NCI-H446 treated with DMSO at 0.1 percent for 48 hours (cell line): ENCODE measurements at regions not wholly inside any gene's neighbourhood (a gene's known extent, or its start where the extent isn't known, plus 50 kb on each side); places are given as distances from the start of the nearest gene placed in this dataset.

Experiments used
- DNase-seq: peaks from one replicate; lab custom pipeline; 2025; lab: John Stamatoyannopoulos, UW

DNA sequence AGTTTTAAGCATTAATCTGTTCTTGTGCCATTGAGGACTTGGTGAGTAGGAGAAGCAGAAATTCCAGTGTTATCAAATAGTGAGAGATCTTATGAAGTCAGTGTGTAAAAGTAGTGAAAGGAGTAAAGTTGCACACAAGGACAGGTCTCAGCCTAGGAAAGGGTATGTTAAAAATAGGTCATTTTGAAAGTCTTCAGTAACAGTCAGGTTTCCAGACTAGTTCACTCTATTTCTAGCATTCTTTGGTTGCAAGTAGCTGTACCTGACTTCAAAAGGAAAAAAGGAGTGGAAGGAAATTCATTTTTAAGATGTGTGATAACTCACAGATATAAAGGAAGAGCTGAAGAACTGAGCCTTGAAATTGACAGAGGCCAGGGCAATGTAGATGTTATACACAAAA is 250.1 kb upstream of the SATB1 start:
- DNase-seq, result no peak

DNA sequence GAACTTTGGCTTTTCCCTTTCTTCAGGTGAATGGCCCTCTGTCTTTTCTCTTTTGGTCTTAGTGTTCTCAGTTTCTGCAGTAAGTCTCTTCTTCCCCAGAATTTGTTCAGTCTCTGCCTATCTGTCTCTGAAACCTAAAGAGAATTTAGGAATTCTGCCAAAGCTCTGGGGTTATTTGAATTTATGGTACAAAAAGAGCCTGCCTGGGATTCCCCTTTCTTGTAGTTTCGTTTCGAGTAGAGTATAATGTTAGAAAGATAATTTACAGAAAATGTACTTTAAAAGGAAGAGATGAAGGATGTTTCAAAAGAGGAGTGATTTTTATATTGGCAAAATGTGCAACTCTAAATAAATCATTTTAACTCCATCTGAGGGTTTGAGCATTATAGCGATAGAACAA is 247.4 kb upstream of the SATB1 start:
- no peak for DNase-seq

DNA sequence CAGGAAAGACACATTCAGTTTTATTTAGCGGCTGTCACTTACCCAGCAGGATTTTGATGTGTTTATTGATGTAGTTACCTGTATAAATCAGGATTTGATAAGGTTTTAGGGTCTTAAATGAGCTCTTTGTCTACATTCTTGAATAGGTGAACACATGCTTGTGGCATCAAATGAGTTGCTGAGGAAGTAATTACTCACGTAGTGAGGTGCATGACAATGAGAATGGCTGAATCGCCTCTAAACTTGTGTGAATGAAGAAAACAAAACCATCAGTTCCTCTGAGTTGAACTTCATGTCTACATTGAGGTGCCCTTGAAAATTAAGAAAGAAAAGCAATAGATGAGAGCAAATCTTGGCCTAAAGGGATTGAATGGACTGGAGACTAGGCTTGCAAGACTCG is 245.6 kb upstream of the SATB1 start:
- no peak for DNase-seq

DNA sequence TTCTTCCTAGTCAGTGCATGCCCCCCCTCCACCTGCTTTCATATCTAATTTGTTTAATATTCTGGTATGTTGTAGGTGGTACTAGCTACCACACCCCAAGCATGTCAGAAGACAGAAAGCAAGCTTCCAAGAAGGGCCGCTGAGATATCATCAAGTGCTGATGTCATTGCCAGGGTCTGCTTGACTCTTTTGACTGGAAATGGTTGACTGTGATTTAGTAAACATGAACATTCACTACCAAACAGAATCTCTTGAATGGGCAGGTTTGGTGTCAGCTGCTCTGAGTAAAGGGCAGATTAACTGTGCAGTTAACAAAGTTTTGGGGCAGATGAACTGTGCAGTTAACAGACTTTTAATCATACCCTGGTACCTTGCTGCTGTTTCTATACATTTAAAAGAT is 244.2 kb upstream of the SATB1 start:
- DNase-seq, result no peak

DNA sequence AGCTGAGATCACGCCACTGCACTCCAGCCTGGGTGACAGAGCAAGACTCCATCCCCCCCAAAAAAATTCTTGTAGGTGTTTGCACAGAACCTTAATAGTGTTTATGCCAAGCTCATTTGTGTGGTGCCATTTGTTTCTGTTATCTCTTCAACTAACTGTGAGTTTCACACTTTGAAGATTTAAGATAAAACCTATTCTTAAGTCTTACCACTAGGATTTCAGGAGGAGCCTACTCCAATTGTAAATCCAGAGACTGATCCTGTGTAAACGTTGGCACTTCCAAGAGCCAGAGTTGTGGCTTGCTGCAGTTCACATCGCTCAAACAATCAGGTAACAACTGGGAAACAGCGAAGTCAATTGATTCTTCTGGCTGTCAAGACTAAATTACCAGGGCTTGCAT is 242.4 kb upstream of the SATB1 start:
- DNase-seq, result no peak

DNA sequence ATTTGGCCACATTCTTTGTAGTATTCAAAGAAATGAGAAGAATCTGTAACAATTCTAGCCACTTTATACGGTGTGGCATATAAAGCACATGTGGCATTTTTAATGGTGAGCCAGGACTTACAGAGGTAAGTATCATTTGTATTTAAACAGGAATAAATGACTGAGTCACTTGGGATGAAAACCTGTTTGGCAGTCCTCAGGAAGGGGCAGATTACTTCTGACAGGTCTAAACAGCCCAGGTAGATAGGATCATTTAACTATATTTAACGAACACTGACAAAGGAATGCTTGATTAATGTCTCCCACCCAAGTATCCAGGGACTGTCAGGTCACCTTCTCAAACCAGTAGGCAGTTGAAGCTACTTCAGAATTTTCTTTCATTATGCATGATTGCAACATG is 241.5 kb upstream of the SATB1 start:
- no peak for DNase-seq

DNA sequence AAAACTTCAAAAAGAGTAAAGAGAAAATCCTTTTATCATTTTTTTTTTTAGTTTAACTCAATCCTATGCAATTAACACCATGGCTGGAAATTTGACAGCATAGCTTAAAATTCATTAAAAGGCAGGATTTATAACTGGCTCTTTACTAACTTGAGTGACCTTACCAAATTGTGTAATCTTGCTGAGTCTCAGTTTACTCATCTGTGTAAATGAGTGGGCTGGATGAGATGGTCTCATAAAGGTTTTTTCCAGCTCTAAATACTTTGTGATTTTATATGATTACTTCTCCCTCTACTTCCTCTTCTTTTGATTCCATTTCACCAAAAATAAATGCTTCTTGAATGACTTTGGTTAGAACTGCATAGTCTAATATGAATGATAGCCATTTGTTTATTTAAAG is 234.9 kb upstream of the SATB1 start:
- no peak for DNase-seq

DNA sequence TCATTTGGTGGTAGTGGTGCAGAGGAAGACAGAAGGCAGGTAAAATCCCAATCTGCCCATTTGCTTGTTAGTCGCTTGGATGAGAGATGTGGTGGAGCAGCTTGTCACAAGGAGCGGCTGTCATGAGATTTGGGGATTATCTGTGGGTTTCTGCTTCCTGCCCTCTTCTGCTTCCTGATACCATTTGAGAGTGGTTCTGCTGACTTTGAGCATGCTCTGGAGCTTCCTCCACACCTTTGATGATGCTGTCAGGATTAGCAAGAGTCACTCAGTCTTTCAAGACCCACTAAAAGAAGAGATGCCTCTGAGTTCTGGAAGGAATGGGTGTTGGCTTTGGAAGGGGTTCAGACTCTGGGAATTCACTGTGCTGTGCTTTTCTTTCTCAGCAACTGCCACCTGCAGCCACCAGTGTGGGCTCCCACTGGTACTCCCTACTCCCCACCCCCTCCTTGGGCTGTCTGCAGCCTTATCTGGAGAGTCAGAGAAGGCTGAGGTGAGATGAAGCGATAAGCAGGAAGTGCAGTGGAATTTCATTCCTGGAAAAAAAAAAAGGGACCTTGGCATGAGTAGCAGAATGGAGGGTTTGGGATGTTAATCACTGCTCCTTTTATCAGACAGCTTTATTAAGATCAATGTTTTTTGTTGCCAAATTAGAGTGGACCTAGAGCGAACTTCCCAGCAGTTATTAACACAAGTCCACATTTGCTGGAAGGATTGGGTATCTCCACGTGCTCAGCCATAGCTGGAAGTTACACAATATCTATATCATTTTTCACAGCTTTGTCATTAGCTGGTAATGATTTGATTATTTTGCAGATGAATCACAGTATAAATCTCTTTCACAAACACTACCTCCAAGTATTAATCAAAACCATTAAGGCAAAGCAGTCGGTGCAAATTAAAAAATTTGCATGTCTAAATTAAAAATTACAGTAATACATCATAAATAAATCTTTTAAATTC is 233.0 kb upstream of the SATB1 start:
- DNase-seq, result no peak

DNA sequence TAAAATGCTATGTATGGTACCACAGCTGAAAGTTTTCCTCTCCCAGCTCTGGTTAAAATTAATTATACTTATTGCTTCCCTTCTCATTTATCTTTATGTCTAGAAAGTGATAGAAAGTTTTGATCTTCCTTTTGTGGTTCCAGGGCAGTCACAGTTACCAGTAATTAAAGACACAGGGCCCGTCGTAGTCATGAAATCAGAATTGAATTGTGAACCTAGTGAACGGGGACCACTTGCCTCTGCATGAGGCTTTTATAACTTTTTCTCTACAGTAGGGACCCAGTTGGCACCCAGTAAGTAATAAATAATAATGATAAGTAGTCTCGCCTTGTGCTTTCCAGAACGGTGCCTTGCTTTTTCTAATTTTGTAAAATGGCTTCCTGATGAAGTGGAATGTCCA is 231.7 kb upstream of the SATB1 start:
- no peak for DNase-seq

DNA sequence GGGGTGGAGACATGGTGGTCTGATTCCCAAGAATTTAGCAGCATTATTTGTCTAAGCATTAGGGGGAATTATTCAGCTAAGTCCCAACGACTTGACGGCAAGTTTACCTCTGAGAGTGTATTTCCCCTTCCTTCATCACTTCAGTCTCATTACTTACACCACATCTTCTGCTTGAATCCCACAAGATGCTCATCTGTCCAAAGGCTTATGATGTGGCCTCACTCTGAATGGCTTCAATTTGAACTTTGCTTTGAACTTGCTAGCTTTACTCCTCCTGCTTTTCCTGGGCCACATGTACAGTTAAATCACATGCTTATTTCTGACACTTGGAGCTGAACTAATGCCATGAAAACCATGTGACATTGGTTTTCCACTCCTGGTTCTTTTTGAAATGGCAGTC is 231.3 kb upstream of the SATB1 start:
- no peak for DNase-seq

DNA sequence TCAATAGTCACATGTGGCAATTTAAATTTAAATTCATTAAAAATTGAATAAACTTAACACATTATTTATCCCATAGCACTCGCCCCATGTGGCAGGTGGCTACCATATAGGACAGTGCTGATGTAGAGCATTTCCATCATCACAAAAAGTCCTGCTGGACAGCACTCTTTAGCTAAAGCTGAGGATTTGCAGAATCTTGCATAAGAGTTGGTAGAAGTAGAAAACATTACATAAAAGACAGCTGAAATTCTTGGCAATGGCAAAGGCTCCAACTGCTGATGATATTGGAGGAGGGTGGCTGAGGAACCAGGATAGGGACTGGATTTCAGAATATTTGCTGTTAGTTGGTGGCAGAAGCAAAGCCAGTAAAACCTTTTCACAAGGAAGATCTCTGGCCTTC is 230.7 kb upstream of the SATB1 start:
- DNase-seq, result no peak

DNA sequence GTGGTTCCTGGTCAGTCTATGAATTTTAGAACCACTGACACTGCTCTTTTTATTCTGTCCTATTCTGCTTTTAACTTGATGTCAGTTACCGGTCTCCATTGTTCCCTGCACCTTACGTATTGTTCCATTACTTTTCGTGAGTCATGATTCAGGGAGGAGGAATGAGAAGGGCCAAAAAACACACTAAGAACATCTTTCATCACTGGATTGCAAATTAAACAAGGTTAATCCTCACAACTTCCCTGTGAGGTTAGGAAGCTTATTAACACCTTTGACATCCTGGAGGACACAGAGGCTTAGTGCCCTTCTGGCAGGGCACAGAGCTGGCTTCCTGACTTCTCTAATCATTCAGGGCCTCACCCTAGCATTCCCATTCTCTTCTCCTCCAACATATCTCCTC is 227.6 kb upstream of the SATB1 start:
- DNase-seq, result no peak

DNA sequence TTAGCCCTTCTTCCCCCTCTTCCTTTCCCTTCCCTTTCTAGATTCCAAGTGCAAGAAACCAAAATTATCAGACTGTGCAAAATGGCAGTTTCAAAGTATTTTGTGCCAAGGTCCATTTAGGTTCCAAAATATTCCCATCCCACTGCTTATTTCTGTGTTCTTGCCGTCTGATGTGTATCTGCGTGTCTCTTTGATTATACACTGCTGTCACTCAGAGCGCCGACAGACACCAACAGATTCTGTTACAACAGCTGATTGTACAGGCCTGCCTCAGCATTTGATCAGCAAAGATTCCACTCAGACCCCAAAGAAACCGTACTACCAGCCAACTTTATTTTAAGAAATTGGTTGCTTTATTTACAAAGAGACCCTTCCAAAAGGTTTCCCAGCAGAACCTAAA is 225.6 kb upstream of the SATB1 start:
- no peak for DNase-seq

DNA sequence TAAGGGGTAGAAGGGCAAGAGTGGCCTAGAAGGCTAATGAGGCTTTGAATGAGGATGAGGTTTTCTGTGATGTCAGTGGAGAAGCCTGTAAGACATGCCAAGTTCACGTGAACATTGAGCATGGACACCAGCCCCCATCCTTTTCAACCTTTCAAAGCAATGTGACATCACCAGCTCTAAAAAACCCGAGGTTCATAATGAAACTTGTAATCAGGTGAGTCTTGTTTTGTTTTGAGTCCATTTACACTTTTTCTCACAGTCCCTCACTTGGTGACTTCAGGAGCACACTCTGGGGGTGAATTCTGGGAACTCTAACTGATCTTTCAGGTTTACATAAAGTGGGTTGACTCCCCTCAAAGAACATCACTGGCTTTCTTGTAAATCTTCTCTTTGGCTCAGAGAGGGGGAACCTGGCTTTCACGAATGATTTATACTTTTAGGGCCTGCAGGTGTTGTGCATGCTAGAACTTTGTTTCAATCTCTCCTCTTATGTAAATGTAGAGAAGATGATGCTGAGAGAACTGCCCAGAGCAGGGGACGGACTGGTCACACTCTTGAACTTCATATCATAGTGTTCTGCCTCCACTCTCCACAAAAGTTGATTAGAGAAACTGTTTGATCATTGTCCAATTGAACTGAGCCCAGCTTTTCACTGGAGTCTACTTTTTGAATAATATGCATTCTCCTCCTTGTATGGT is 224.7 kb upstream of the SATB1 start:
- no peak for DNase-seq

DNA sequence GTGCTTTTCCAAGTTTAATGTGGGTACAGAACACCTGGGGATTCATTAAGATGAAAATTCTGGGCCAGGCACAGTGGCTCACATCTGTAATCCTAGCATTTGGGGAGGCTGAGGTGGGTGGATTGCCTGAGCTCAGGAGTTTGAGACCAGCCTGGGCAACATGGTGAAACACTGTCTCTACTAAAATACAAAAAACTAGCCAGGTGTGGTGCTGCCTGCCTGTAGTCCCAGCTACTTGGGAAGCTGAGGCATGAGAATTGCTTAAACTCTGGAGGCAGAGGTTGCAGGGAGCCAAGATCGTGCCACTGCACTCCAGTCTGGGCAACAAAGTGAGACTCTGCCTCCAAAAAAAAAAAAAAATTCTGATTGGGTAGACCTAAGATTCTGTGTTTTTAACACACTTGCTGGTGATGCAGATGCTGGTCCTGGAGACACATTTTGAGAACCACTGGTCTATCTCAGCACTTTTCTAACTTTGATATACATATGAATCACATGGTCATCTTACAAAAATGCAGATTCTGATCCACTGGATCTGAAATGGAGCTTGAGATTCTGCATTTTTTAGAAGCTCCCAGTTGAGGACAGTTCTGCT is 223.8 kb upstream of the SATB1 start:
- no peak for DNase-seq

DNA sequence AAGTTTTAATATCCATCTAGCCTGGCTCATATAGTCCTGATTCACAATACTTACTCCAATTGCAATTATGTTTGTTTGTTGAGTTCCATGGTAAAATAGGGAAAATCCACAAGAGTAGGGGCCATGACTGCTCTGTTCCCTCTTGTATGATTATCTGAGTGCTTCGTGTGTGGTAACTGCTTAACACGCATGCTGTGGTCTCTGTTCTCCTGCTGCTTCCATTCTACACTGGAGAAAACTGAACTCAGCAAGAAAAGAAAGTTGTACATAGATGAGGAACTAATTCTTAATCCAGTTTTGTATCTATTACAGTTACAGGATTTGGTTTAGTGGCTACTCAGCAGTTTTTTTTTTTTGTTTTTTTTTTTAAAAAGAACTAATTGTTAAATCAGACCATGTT is 223.0 kb upstream of the SATB1 start:
- DNase-seq, result no peak

DNA sequence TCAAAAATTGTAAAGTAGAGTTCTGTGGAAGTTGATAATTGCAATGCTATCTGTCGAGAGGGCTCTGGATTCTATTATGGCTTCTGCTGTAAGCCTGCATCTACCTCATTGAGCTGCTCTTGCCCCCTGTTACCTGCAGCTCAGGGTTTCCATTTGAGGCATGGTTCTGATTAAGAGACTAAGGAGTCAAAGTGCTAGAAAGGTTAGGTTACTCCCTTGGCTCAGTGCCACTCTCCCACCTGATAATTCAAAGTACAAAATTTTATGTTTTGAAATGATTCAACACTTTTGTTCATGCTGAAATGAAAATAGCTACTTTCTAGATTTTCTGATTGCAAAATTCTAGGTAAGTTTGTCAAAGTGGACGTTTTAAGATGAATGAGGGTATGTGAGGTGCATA is 220.5 kb upstream of the SATB1 start:
- no peak for DNase-seq

DNA sequence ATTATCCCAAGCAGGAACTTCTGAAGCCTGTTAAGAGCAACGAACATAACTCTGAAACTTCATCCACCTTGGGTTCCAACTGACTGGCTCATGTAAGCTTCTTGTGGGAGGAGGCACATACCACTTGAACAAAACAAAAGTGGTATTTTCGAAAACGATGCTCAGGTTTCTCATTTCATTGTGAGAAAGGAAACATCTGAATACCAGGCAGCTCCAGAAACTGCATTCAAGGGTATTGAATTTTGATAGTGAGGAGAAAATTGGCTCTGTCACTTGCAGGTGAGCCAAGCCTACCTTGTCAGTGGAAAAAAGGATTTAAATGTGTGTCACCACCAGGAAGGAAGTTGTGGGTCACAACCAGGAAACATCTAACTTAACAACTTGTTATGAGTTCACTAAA is 218.1 kb upstream of the SATB1 start:
- DNase-seq, result no peak

DNA sequence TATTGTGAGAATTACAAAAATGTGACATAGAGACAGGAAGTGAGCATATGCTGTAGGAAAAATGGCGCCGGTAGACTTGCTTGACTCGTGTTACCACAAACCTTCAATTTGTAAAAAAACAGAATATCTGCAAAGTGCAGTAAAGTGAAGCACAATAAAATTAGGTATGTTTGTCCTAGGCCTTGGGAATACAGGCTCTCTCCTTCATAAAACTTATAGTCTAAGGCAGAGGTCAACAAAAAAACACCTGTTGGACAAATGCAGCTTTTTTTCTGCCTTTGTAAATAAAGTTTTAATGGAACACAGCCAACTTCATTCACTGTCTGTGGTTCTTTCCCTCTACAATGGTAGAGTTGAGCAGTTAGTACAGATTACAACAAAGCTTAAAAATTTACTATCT is 216.8 kb upstream of the SATB1 start:
- no peak for DNase-seq

DNA sequence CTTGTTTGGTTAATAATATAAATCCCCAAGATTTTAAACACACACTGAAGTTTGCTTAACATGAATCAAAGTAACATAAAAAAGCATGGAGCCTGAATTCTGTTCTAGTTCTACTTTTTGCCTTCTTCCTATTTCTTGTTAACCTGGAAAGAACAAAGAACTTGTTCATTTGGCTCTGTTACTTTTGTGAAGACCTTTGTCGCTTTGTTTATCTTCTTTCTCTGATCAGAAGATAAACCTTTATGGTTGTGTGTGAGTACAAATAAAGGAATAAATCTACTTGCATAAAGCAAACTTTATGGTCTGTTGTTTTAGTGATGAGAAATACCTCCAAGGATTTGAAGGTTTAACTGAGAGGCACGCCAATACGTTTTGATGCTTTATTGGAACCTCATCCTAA is 210.1 kb upstream of the SATB1 start:
- DNase-seq, result no peak

DNA sequence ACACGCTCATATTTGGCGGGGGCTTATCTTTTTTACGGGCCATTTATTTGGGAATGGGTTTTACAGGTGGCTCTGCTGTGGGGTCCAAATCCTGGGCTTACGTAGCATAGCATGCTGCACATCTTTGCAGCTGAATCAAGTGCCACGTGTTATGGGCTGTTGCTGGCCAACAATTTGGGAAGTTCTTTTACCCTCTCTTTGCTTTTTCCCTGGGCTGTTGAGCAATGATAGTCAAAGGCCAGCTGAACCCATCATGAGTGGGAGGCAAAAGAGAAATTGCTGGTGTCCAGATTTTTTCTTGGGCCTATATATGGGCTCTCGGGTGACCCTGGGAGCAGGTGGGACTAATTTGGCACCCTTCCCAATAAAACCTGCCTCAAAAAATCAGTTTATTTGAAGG is 209.3 kb upstream of the SATB1 start:
- DNase-seq, result no peak

DNA sequence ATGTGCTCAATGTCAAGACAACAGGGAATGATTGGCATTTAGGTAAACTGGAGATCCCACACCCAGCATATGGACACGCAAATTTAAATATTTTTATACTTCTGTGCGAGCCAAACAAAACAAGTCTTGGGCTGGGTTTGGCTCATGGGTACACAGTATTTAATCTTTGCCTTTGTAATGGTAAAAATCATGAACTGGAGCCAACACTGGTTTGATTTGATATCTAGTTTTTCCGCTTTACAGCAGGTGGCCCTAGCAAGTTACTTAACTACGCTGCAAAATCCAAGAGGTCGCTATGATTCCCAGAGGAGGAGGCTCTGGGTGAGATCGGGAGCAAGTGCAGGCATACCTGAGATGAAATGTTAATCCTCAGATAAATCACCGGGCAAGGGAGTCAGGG is 207.9 kb upstream of the SATB1 start:
- DNase-seq, result no peak

DNA sequence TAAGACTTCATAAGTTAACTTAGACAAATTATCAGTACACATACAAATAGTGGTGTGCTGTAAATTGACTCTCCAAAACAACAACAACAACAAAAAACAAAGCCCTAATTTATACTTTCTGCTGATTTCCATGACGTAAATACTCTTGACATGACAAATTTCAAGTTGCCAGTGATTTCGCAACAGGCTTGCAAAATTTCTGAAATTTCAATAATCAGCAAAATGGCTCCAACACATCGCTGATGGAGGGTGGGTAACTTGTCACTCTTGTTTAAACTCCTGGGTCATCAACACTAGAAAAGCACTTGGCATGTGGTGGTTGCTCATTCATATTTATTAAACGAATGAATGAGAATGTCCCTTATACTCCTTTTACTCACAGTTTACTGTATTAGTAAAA is 205.2 kb upstream of the SATB1 start:
- DNase-seq, result no peak
